ENCODE measurements at regions not wholly inside any gene's neighbourhood (a gene's known extent, or its start where the extent isn't known, plus 50 kb on each side); places are given as distances from the start of the nearest gene placed in this dataset.

DNA sequence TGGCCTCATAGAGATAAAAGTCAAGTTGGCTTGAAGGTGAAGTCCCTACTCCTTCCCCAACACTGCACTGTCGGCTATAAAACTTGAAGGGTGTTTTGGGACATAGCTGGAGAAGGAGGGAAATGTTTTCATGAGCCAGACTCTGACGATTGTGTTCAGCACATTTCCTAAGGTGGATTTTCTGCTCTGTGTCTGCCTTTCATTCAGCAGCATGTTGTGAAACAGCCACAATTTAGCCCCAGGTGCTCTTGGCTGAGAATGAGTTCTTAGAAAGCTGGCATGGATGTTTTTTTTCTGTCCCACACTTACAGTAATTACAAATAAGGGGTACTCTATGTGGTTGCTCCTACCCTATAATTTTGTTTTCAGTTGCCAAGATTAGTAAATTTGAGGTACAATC lies 492.4 kb downstream of the MCTP2 start:
- TF ChIP-seq, protein P1, sequence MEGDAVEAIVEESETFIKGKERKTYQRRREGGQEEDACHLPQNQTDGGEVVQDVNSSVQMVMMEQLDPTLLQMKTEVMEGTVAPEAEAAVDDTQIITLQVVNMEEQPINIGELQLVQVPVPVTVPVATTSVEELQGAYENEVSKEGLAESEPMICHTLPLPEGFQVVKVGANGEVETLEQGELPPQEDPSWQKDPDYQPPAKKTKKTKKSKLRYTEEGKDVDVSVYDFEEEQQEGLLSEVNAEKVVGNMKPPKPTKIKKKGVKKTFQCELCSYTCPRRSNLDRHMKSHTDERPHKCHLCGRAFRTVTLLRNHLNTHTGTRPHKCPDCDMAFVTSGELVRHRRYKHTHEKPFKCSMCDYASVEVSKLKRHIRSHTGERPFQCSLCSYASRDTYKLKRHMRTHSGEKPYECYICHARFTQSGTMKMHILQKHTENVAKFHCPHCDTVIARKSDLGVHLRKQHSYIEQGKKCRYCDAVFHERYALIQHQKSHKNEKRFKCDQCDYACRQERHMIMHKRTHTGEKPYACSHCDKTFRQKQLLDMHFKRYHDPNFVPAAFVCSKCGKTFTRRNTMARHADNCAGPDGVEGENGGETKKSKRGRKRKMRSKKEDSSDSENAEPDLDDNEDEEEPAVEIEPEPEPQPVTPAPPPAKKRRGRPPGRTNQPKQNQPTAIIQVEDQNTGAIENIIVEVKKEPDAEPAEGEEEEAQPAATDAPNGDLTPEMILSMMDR (conservative IDR thresholded peaks at IDR 0.05 in 1 of 2, IDR thresholded peaks at IDR 0.05 in 1 of 2; ENCODE audit: low read depth in 1 of 2, low read length in 2 of 2) = no peak
- no peak for TF ChIP-seq EZH2 (IDR thresholded peaks at IDR 0.05; ENCODE audit: low read length, missing control alignments)

Measured in fibroblast of lung (primary cell).